NCI-H524 (cell line): ENCODE measurements at regions not wholly inside any gene's neighbourhood (a gene's known extent, or its start where the extent isn't known, plus 50 kb on each side); places are given as distances from the start of the nearest gene placed in this dataset.
"Not testable (repeated sequence)": the region's sequence is repeated elsewhere in the genome, so short reads cannot be mapped to it uniquely, and the experiment has no call there.

Source experiments
- DNase-seq, 2 experiments: peaks; one replicate each; lab custom pipeline; 2025; lab: John Stamatoyannopoulos, UW

- DNase-seq, result peak; percentile 16 to 69
Observed at GRCh38 chr21:32884062-32884461, 112.5 kb upstream of the PAXBP1 start.

GRCh38 chr21:32886339-32886738 is 114.8 kb upstream of the PAXBP1 start:
- DNase-seq, result no peak

- no peak for DNase-seq
Observed at GRCh38 chr21:32887026-32887425, 115.5 kb upstream of the PAXBP1 start.

GRCh38 chr21:32888971-32889370 is 117.4 kb upstream of the PAXBP1 start:
- DNase-seq, result no peak

GRCh38 chr21:32889596-32889995 is 118.0 kb upstream of the PAXBP1 start:
- no peak for DNase-seq

- DNase-seq, result no peak
Observed at GRCh38 chr21:32894321-32894720, 122.8 kb upstream of the PAXBP1 start.

GRCh38 chr21:32900814-32901213 is 124.9 kb upstream of the OLIG2 start:
- no peak for DNase-seq

GRCh38 chr21:32907521-32907920 is 118.2 kb upstream of the OLIG2 start:
- DNase-seq, result no peak

GRCh38 chr21:32908534-32908933 is 117.2 kb upstream of the OLIG2 start:
- DNase-seq, result no peak

GRCh38 chr21:32909393-32909792 is 116.3 kb upstream of the OLIG2 start:
- no peak for DNase-seq

- no peak for DNase-seq
Observed at GRCh38 chr21:32914424-32915039, 111.2 kb upstream of the OLIG2 start.

GRCh38 chr21:32915099-32915498 is 110.6 kb upstream of the OLIG2 start:
- DNase-seq, result no peak

GRCh38 chr21:32916088-32916487 is 109.6 kb upstream of the OLIG2 start:
- no peak for DNase-seq

- peak in 1 of 2 experiments; percentile 42 for DNase-seq
Observed at GRCh38 chr21:32916522-32917099, 109.1 kb upstream of the OLIG2 start.

GRCh38 chr21:32917362-32918135 is 108.2 kb upstream of the OLIG2 start:
- no peak for DNase-seq

GRCh38 chr21:32918478-32919120 is 107.1 kb upstream of the OLIG2 start:
- peak; percentile 91 to 96 for DNase-seq

- DNase-seq, result no peak
Observed at GRCh38 chr21:32920474-32920873, 105.3 kb upstream of the OLIG2 start.

- DNase-seq, result peak in 1 of 2 experiments; percentile 10
Observed at GRCh38 chr21:32921632-32922230, 104.0 kb upstream of the OLIG2 start.

- DNase-seq, result no peak
Observed at GRCh38 chr21:32925098-32925497, 100.6 kb upstream of the OLIG2 start.

GRCh38 chr21:32929633-32930038 is 96.1 kb upstream of the OLIG2 start:
- DNase-seq, result no peak

- no peak for DNase-seq
Observed at GRCh38 chr21:32930673-32931072, 95.1 kb upstream of the OLIG2 start.

- DNase-seq, result not testable (repeated sequence)
Observed at GRCh38 chr21:32934068-32934467, 91.7 kb upstream of the OLIG2 start.
